Kidney epithelial cell (primary cell): ENCODE measurements at regions not wholly inside any gene's neighbourhood (a gene's known extent, or its start where the extent isn't known, plus 50 kb on each side); places are given as distances from the start of the nearest gene placed in this dataset.
A peak's percentile ranks its signal among the peaks of the same experiment; 100 is the strongest.

Experiments
- DNase-seq: peaks from one replicate; pipeline ENCODE4 v3.0.0-alpha.2; 2010; ENCODE audit warnings: low read depth
- H3K27me3 ChIP-seq: 2 replicates; pipeline ENCODE4 v1.6.0; 2011; ENCODE audit warnings: low read length; ENCODE audit not compliant: control insufficient read depth, insufficient read depth
- H3K36me3 ChIP-seq: 2 replicates; pipeline ENCODE4 v1.5.1; 2011; ENCODE audit warnings: low read length; ENCODE audit not compliant: control insufficient read depth, insufficient read depth
- H3K4me3 ChIP-seq: 2 replicates; pipeline ENCODE4 v1.5.1; 2011; ENCODE audit warnings: low read depth, mild to moderate bottlenecking, control low read depth, low read length
- TF ChIP-seq, protein P1 (sequence below): IDR thresholded peaks from 2 replicates; pipeline ENCODE4 v1.5.1; 2011; ENCODE audit warnings: mild to moderate bottlenecking, moderate library complexity, low read length, control low read depth, inconsistent platforms; ENCODE audit not compliant: insufficient read depth, poor library complexity, severe bottlenecking

DNA sequence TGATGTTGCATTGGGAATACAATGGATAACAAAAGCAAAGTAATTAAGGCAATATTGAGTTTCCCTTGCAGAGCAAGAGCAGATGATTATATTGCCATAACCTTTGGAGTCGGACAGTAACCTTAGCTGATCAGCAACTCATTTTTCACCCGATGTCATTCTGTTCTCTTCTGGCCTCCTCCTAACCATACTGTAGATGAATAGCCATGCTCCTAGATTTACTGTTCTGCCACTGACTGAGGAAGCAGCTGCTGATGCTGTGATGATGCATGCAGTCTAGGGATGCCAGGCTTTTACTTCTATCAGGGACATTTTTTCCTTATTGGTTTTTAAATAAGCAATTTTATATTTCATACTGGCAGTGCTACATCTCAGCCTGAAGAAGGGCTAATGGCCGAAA is 443.9 kb downstream of the GPAT3 start:
- DNase-seq = no peak
- Histone ChIP-seq H3K36me3 (no peaks in the 10 kb centered on the region), H3K27me3 (no peaks in the 10 kb centered on the region), H3K4me3 (no peak overlapping the region)
- TF ChIP-seq, protein P1, sequence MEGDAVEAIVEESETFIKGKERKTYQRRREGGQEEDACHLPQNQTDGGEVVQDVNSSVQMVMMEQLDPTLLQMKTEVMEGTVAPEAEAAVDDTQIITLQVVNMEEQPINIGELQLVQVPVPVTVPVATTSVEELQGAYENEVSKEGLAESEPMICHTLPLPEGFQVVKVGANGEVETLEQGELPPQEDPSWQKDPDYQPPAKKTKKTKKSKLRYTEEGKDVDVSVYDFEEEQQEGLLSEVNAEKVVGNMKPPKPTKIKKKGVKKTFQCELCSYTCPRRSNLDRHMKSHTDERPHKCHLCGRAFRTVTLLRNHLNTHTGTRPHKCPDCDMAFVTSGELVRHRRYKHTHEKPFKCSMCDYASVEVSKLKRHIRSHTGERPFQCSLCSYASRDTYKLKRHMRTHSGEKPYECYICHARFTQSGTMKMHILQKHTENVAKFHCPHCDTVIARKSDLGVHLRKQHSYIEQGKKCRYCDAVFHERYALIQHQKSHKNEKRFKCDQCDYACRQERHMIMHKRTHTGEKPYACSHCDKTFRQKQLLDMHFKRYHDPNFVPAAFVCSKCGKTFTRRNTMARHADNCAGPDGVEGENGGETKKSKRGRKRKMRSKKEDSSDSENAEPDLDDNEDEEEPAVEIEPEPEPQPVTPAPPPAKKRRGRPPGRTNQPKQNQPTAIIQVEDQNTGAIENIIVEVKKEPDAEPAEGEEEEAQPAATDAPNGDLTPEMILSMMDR = no peak

DNA sequence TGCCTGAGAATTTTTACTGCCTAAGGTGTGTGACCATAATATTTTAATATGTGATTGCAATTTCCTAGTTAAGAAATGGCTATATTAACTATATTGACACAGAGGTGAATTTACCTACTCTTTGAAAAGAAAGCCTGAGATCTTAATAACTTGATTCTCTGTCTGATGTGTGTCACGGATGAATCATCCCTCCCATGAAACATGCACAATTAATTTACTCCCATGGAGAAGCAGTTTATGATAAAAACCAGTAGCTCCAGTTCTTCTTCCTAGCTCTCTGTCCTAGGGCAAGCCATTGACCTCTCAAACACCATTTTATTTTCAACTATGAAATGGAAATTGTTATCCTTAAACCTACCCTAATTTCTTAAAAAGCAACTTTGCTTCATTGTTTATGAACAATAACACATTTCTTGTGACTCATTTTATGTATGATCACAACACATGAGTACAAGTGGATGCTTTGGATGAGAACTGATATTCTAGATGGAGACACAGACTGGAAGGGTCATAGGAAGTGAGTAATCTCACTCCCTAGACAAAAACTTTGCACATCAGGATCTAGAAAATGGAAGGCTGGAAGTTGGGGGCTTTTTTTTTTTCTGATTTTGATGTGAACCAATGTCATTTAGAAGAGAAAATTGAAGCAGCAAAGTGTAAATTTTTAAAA is 438.3 kb downstream of the GPAT3 start:
- Histone ChIP-seq H3K27me3 (no peaks in the 10 kb centered on the region), H3K4me3 (no peak overlapping the region), H3K36me3 (no peaks in the 10 kb centered on the region)
- DNase-seq = no peak
- TF ChIP-seq, protein P1 = no peak

DNA sequence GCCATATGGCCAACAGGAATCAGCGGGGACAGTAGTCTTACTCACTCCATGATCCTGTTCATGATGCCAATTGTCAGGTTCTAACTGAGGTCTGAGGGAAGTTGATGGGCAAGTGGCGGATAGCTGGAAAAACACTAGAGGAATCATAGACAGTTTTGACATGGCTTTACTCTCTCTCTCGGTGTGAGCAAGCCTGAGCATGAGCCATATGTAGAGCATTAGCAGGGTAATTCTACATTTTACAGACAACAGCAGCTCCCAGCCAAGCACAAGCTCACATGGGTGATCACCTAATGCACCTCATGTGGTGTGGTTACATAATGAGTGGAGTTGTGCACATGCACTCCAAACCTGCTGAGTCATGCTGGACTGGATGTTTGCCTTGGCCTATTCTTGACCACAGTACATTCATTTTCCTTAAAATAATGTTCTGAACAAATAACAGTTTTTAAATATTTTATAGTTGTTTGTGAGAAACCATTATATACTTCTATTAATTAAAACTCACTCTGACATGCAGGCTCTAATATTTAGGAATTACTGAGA is 429.2 kb downstream of the GPAT3 start:
- DNase-seq = no peak
- TF ChIP-seq, protein P1 = no peak
- no peaks in the 10 kb centered on the region for H3K27me3 ChIP-seq
- H3K36me3 ChIP-seq = no peaks in the 10 kb centered on the region
- no peak overlapping the region for H3K4me3 ChIP-seq

DNA sequence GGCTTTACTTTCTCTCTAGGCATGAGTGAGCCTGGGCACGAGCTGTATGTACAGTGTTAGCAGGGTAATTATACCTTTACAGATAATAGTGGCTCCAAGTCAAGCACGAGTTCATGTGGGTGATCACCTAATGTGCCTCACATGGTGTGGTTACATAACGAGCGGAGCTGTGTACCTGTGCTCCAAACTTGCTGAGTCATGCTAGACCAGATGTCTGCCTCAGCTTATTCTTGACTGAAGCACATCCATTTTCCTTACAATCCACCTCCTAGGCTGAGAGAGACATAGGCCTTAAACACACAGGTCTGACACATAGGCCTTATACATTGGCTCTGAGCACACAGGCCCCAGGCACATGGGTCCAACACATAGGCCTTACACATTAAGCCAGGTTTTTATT is 426.6 kb downstream of the GPAT3 start:
- H3K4me3 ChIP-seq = no peak overlapping the region
- TF ChIP-seq, protein P1 = no peak
- no peaks in the 10 kb centered on the region for H3K27me3 ChIP-seq
- no peak for DNase-seq
- no peaks in the 10 kb centered on the region for H3K36me3 ChIP-seq

DNA sequence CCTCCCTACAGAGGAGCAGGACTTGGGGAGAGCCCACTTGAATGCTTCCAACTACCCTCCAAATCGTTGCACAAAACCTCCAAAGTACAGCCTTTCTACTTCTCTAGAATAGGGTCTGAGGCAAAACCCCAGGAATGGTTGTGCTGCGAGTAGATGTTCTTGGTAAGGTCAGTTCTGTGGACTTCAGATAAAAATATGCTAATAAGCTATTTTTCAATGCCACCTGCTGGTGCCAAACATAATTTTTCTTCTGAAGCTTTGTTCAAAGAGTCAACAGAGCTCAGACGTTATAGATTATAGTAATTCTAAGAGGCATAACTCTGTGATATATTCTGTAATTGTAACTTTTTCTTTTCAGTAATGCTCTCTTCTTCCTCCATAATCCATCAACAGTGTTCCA is 425.7 kb downstream of the GPAT3 start:
- Histone ChIP-seq H3K4me3 (no peak overlapping the region), H3K27me3 (no peaks in the 10 kb centered on the region), H3K36me3 (no peaks in the 10 kb centered on the region)
- TF ChIP-seq, protein P1 = peak; percentile 8
- no peak for DNase-seq

DNA sequence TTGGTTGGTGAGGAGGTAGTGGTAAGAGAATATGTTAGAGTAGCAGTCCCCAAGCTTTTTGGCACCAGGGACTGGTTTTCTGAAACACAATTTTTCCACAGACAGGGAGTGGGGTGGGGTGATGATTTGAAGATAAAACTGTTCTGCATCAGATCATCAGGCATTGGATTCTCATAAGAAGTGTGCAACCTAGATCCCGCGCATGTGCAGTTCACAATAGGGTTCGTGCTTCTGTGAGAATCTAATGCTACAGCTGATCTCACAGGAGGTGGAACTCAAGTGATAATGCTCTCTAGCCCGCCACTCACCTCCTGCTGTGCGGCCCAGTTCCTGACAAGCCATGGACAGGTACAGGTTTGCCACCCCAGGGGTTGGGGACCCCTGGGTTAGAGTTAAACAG is 423.3 kb downstream of the GPAT3 start:
- no peak for DNase-seq
- Histone ChIP-seq H3K4me3 (no peak overlapping the region), H3K27me3 (no peaks in the 10 kb centered on the region), H3K36me3 (no peaks in the 10 kb centered on the region)
- TF ChIP-seq, protein P1 = no peak
